ENCODE measurements at regions not wholly inside any gene's neighbourhood (a gene's known extent, or its start where the extent isn't known, plus 50 kb on each side); places are given as distances from the start of the nearest gene placed in this dataset.

DNA sequence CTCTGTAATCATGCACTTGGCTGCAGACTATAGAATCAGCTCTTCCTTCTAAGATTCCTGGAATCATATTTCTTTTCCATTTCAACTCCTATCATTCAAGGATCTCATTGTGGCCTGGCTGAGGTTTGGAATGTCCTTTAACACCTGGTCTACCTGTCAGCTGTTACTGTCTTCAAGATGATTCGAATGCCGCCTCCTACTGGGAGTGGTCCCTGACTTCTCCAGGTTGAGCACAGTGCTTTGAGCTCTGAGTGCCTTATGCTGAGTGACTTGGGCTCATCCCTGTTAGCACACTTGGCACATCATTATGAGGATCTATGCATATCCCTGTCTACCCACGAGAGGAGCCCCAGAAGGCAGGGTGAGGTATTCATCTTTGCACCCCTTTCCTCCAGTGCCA is 87.6 kb downstream of the MARCHF4 start:
- no peaks in the 10 kb centered on the region for H4K20me1 ChIP-seq (ENCODE audit: control insufficient read depth, extremely low read depth, insufficient read depth, low read length)
- no peaks in the 10 kb centered on the region for H3K9me1 ChIP-seq (ENCODE audit: control insufficient read depth, extremely low read depth, insufficient read depth, low read length)
- H3K36me3 ChIP-seq (ENCODE audit: control insufficient read depth in 2 of 2, extremely low read depth in 1 of 2, insufficient read depth in 2 of 2, low read length in 2 of 2) = no peaks in the 10 kb centered on the region
- H3K27ac ChIP-seq (ENCODE audit: control insufficient read depth, insufficient read depth, low read length) = no peak overlapping the region
- DNase-seq (ENCODE audit: low read depth, low spot score) (no peak), FAIRE-seq (no peak)
- H2AFZ ChIP-seq (ENCODE audit: control insufficient read depth, low read length) = no peak overlapping the region
- no peak overlapping the region for H3K4me2 ChIP-seq (ENCODE audit: control insufficient read depth, extremely low read depth, insufficient read depth, low read depth, low read length)
- H3K4me1 ChIP-seq (ENCODE audit: control insufficient read depth, extremely low read depth, insufficient read depth, low read length) = no peaks in the 10 kb centered on the region
- no peak overlapping the region for H3K9ac ChIP-seq (ENCODE audit: control insufficient read depth, extremely low read depth, insufficient read depth, low read length)
- TF ChIP-seq, protein P1, sequence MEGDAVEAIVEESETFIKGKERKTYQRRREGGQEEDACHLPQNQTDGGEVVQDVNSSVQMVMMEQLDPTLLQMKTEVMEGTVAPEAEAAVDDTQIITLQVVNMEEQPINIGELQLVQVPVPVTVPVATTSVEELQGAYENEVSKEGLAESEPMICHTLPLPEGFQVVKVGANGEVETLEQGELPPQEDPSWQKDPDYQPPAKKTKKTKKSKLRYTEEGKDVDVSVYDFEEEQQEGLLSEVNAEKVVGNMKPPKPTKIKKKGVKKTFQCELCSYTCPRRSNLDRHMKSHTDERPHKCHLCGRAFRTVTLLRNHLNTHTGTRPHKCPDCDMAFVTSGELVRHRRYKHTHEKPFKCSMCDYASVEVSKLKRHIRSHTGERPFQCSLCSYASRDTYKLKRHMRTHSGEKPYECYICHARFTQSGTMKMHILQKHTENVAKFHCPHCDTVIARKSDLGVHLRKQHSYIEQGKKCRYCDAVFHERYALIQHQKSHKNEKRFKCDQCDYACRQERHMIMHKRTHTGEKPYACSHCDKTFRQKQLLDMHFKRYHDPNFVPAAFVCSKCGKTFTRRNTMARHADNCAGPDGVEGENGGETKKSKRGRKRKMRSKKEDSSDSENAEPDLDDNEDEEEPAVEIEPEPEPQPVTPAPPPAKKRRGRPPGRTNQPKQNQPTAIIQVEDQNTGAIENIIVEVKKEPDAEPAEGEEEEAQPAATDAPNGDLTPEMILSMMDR (optimal IDR thresholded peaks at IDR 0.05 in 1 of 3, IDR thresholded peaks at IDR 0.05 in 1 of 3, conservative IDR thresholded peaks at IDR 0.05 in 1 of 3; ENCODE audit: extremely low read depth in 1 of 3, insufficient read depth in 2 of 3, low read length in 3 of 3) = no peak
- no peak for TF ChIP-seq EZH2 (IDR thresholded peaks at IDR 0.05; ENCODE audit: low read length)
- H3K4me3 ChIP-seq (ENCODE audit: control insufficient read depth in 2 of 3, extremely low read depth in 1 of 3, insufficient read depth in 2 of 3, low read depth in 1 of 3, low read length in 3 of 3) = no peak overlapping the region
- dilution Hi-C loops (cut with MboI; ENCODE audit: extremely low pct_ligation_motif_present, low sequenced_read_pairs) = no loop called here
- no peaks in the 10 kb centered on the region for H3K27me3 ChIP-seq (ENCODE audit: control insufficient read depth, extremely low read depth, insufficient read depth, low read length)
- no peaks in the 10 kb centered on the region for H3K79me2 ChIP-seq (ENCODE audit: control insufficient read depth, insufficient read depth, low read length)
- H3K9me3 ChIP-seq (ENCODE audit: control insufficient read depth, low read depth, low read length) = no peaks in the 10 kb centered on the region

DNA sequence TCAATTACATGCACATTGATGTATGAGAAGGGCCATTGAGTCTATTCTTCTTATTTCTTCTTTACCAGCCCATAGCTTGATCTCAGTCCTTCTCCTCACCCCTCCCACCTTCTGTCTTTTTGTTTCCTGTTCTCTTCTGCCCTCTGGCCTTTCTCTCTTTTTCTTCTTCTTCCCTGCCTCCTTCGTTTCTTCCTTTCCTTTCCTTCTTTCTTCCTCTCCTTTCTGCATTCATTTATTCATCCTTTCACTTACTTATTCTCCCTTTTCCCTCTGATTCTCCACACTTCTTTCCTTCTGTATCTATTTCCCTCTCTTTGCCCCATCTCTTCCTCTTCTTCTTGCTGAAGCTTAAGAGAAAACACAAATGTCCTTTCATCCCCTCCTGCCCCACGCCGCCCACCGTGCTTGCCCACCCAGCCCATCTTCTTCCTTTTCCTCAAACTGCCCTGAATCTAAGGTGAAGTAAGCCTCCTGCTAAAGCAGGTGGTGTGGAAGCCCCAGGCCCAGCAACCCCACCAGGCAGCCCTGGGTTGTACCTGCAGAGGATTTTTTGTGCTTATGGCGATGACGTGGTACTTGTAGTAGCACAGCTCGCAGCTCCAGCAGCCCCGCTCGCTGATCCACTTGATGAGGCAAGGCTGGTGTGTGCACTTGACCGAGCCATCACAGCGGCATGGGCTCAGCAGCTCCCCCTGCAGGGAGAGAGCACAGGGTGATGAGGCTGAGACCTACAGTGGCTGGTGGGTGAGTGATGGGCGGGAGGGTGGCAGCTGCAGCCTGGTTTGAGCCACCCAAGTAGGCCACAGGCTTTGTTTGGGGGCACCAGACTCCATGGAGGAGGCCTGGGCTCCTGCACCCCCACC is 89.0 kb downstream of the MARCHF4 start:
- dilution Hi-C loops (cut with MboI; ENCODE audit: extremely low pct_ligation_motif_present, low sequenced_read_pairs) = no loop called here
- no peaks in the 10 kb centered on the region for H3K9me3 ChIP-seq (ENCODE audit: control insufficient read depth, low read depth, low read length)
- no peaks in the 10 kb centered on the region for H3K9me1 ChIP-seq (ENCODE audit: control insufficient read depth, extremely low read depth, insufficient read depth, low read length)
- H4K20me1 ChIP-seq (ENCODE audit: control insufficient read depth, extremely low read depth, insufficient read depth, low read length) = no peaks in the 10 kb centered on the region
- H3K9ac ChIP-seq (ENCODE audit: control insufficient read depth, extremely low read depth, insufficient read depth, low read length) = no peak overlapping the region
- H3K4me2 ChIP-seq (ENCODE audit: control insufficient read depth, extremely low read depth, insufficient read depth, low read depth, low read length) = no peak overlapping the region
- H3K4me3 ChIP-seq (ENCODE audit: control insufficient read depth in 2 of 3, extremely low read depth in 1 of 3, insufficient read depth in 2 of 3, low read depth in 1 of 3, low read length in 3 of 3) = no peak overlapping the region
- no peak overlapping the region for H3K27ac ChIP-seq (ENCODE audit: control insufficient read depth, insufficient read depth, low read length)
- H3K27me3 ChIP-seq (ENCODE audit: control insufficient read depth, extremely low read depth, insufficient read depth, low read length) = no peaks in the 10 kb centered on the region
- H3K4me1 ChIP-seq (ENCODE audit: control insufficient read depth, extremely low read depth, insufficient read depth, low read length) = no peaks in the 10 kb centered on the region
- FAIRE-seq (no peak), DNase-seq (ENCODE audit: low read depth, low spot score) (no peak)
- TF ChIP-seq, protein P1 (optimal IDR thresholded peaks at IDR 0.05 in 1 of 3, IDR thresholded peaks at IDR 0.05 in 1 of 3, conservative IDR thresholded peaks at IDR 0.05 in 1 of 3; ENCODE audit: extremely low read depth in 1 of 3, insufficient read depth in 2 of 3, low read length in 3 of 3) = peak; percentile 39 to 73 (median 53)
- TF ChIP-seq EZH2 (IDR thresholded peaks at IDR 0.05; ENCODE audit: low read length) = no peak
- no peaks in the 10 kb centered on the region for H3K79me2 ChIP-seq (ENCODE audit: control insufficient read depth, insufficient read depth, low read length)
- no peaks in the 10 kb centered on the region for H3K36me3 ChIP-seq (ENCODE audit: control insufficient read depth in 2 of 2, extremely low read depth in 1 of 2, insufficient read depth in 2 of 2, low read length in 2 of 2)
- H2AFZ ChIP-seq (ENCODE audit: control insufficient read depth, low read length) = no peak overlapping the region

All from keratinocyte (primary cell).